Adrenal gland (tissue), 5 donors: ENCODE measurements at regions not wholly inside any gene's neighbourhood (a gene's known extent, or its start where the extent isn't known, plus 50 kb on each side); places are given as distances from the start of the nearest gene placed in this dataset.

Experiments
- CTCF ChIP-seq, 6 experiments: fragments of 450-650 bp in 4 of 6; fragments of 200-600 bp in 2 of 6; sonication (generic) in 1 of 6; IDR thresholded peaks; 1 replicate in 5 of 6; 2 replicates in 1 of 6; pipeline versions ENCODE4 v1.5.1 to v1.8.0; 2016 to 2021; ENCODE audit warnings: antibody characterized with exemption in 6 of 6, mild to moderate bottlenecking in 2 of 6, moderate library complexity in 1 of 6
- POLR2A ChIP-seq, 2 donors: fragments of 450-650 bp; IDR thresholded peaks; one replicate each; pipeline ENCODE4 v1.6.1; 2017; ENCODE audit warnings: antibody characterized with exemption in 2 of 2, mild to moderate bottlenecking in 2 of 2, moderate library complexity in 1 of 2
- donor health status: DM: no; HTN: no; CAD: no.

- TF ChIP-seq CTCF (IDR thresholded peaks at IDR 0.05), result no peak
- TF ChIP-seq POLR2A (IDR thresholded peaks at IDR 0.05), result no peak
Observed at GRCh38 chr6:8246403-8246802, 144.1 kb upstream of the EEF1E1 start.
